A673 (cell line): ENCODE measurements at regions not wholly inside any gene's neighbourhood (a gene's known extent, or its start where the extent isn't known, plus 50 kb on each side); places are given as distances from the start of the nearest gene placed in this dataset.

ENCODE experiments used
- CTCF ChIP-seq: fragments of 300-800, 200-600 bp; sonication (generic); conservative IDR thresholded peaks from 2 replicates; pipeline ENCODE4 v1.5.1; 2017; ENCODE audit warnings: low read depth, mild to moderate bottlenecking, antibody characterized with exemption, low read length, moderate library complexity, mixed read lengths
- EZH2 ChIP-seq: fragments of 200-600 bp; sonication (generic); IDR thresholded peaks from 2 replicates; pipeline ENCODE4 v1.6.1; 2017; ENCODE audit warnings: borderline replicate concordance, low read depth, mild to moderate bottlenecking, mixed read lengths, antibody characterized with exemption, low read length; ENCODE audit not compliant: poor library complexity, severe bottlenecking

GRCh38 chr14:40232302-40232701 is 800.1 kb upstream of the FBXO33 start:
- TF ChIP-seq CTCF = no peak
- TF ChIP-seq EZH2 = no peak
